ENCODE measurements at regions not wholly inside any gene's neighbourhood (a gene's known extent, or its start where the extent isn't known, plus 50 kb on each side); places are given as distances from the start of the nearest gene placed in this dataset.

DNA sequence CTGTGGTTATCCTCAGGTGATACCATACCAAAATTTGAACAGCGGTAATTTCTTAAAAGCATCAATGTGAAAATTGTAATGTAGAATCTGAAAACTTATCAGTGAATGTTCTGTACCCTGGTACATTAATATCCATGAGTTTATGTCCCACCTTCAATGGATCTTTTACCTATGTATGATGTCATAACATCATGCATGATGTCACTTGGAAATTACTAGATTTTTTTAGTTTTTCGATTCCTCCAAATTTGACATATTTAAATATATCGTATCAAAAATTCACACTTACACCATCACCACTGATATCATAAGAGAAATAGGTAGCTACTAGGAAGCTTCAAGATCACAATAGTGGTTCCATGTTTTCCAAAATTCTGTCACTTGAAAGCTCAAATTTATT, 95.0 kb upstream of the AKR1E2 start:
- no peak for DNase-seq

- no peak for DNase-seq
Measured at GRCh38 chr10:4725917-4726606, 99.9 kb upstream of the AKR1E2 start.

GRCh38 chr10:4723860-4724259, 102.1 kb upstream of the AKR1E2 start:
- DNase-seq: no peak

- no peak for DNase-seq
Measured at GRCh38 chr10:4721999-4722753, 103.8 kb upstream of the AKR1E2 start.

GRCh38 chr10:4720463-4720862, 105.5 kb upstream of the AKR1E2 start:
- no peak for DNase-seq

DNA sequence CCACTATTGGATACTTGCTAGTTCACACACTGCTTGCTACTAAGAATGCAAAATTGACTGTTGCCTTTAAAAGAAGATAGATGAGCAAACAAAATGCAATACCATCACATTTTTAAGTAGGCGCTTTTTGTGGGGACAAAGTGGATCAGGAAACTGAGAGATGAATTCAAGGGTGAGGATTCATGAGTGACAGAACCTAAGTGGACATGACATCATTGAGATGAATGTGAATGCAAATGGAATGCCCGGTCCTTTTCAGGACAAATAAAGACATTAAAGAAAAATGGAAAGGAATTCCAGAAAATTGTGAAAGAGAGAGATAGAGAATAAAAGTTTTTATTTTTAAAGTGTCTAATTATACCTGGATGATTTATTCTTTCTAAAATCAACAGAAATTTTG, 106.3 kb upstream of the AKR1E2 start:
- no peak for DNase-seq

GRCh38 chr10:4719036-4719435, 107.0 kb upstream of the AKR1E2 start:
- DNase-seq: no peak

DNA sequence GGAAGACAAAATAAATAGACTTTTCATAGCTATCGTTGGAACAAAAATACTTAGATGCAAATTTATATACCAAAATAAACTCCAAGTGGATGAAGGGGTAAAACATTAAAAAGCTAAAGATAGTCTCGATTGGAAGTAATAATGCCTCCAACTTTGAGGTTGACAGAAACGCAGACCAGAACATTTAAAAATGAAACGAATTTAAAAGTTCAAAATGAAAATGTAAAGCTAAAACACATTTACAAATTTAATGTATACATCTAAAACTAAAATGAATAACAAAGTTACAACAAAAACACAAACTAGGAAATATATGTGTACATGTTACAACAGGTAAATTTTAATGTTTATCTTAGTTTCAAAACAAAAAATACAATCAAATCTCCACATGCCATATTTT, 107.5 kb upstream of the AKR1E2 start:
- DNase-seq: no peak

GRCh38 chr10:4717670-4718069, 108.3 kb upstream of the AKR1E2 start:
- DNase-seq: no peak

DNA sequence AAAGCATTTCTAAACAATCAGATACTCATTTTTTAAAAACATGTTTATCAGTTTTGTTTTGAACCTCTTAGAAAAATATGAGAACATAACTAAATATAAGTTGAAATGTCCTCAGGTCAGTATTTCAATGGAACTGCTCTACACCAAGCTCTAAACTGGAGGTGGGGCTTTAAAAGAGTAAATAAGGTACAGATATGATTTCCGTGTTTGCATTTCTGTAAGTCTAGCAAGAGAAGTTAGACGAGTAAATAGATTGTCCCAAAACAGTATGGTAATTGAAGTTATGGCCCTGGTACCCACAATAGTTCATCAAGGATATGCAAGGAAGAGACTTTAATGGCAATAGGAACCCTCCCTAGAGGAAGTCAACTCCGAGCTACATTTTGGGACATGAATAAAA, 115.1 kb upstream of the AKR1E2 start:
- DNase-seq: no peak

DNA sequence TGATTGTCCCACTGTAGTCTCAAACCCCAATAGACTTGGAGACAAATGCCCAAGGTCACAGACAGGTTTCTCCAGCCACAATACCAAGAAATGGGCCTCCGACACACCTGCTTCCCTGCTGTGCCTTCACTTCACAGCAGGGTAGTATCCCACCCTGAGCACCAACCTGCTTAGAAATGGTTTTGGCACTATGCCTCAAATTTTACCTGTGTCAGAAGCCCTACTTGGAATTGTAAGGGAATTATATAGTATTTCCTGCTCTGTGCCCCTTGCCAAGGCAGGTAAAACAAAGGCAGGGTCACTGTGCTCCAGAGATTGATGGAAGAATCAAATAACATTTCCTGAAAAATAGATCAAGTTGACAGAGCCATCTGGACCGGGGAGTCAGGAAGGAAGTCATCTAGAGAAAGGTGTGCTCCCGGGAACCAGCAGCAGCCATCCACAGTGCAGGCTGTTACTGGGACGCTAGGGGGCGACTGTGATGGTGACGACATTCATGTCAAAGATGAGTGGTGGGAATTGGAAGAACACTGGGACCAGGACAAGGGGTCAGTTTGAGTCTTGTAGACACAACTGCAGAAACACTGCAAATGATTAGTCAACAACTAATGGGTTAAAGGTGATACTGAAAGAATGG, 117.8 kb upstream of the AKR1E2 start:
- DNase-seq: no peak

DNA sequence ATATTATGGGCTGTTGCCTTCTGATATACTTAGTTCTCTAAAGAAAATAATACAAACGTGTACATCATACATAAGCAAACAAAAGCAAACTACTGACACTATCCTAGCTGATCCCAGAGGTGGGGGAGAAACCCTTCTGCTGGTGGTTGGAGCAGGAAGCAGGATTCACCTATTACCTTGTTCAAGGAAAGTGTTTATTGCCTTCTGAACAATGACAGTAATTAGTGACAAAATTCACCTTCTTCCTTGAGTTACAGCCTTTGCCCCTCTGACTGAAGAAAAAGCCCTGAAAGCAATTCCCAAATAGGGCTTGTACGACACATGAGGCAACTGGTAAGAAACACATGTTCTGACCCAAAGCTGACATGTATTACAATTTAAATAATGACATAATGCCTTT, 118.8 kb upstream of the AKR1E2 start:
- no peak for DNase-seq

- DNase-seq: no peak
Measured at GRCh38 chr10:4704034-4704545, 121.9 kb upstream of the AKR1E2 start.

DNA sequence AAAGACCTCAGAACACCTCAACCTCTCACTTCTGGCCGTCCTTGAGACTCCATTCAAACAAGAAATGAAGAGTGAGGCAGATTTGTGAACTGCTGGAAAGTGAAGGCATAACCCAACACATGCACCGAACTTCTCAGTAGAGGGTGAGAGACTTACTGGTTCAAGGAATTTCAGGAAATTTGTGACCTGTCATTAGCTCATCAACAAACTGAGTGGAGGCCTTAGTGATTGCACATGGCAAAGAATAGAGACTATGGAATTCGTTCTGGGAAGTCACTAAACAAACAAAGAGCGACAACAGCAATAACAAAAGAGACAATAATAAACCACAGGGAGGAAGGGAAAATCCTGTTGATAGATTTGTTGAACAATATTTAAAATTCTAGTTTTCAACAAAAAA, 125.0 kb upstream of the AKR1E2 start:
- no peak for DNase-seq

DNA sequence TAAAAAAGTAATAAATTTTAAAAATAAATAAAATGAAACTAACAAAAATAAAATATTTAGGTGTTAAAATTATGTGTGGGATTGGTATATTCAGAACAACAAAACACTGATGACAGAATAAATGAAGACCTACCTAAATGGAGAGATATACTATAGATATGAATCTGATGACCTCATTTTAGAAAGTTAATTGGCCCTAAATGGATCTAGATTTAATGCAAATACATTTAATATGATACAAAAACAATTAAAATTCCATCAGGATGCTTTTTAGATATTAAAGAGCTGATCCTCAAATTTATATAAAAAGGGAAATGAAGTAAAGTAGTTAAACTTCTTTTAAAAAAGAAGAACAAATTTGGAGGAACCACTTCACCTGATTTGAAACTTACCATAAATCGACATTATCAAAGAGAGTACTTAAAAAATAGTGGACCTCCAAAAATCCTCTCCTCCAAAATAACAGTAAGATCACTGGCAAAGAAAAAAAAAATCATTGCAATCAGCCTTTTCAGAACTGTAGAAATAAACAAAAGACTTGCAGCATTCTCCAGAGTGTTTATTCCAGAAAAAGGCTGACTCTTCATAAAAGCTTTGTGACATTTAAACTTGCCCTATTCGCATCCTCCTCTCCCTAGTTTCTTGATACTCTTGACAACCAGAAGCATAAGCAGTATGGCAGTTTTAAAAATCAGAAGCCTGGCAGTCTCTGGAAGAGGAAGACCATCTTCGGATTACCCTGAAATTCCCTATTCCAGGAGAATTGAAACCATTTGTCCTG, 125.9 kb upstream of the AKR1E2 start:
- no peak for DNase-seq

DNA sequence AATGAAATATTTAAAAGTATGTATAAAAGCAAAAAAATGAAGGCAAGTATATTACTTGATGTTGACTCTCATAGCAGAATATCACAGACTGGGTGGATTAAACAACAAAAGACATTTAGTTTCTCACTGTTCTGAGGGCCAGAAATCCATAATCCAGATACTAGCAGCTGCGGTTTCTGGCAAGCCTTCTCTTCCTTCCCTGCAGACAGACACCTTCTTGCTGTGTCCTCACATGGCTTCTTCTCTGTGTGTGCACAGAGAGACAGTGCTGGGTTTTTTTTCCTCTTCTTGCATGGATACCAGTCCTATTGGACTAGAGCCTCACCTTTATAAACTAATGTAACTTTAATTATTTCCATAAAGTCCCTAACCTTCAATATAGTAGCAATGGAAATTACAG, 127.9 kb upstream of the AKR1E2 start:
- no peak for DNase-seq

GRCh38 chr10:4696186-4696585, 129.8 kb upstream of the AKR1E2 start:
- DNase-seq: no peak

DNA sequence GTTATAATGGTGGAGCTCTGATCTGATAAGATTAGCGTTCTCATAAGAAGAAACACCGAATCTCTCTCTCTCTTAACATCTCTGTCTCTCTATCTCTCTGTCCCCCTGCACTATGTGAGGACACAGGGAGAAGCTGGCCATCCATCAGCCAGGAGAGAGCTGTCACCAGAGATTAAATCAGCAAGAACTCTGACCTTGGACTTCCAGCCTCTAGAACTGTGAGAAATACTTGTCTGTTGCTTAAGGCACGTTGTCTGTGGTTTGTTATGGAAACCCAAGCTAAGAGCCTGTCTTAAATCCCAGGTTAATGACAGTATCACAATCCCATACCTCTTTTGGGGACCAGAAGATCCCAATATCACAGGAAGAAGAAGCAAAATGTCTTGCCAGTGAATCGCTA, 132.0 kb upstream of the AKR1E2 start:
- no peak for DNase-seq

GRCh38 chr10:4692206-4692605, 133.8 kb upstream of the AKR1E2 start:
- no peak for DNase-seq

DNA sequence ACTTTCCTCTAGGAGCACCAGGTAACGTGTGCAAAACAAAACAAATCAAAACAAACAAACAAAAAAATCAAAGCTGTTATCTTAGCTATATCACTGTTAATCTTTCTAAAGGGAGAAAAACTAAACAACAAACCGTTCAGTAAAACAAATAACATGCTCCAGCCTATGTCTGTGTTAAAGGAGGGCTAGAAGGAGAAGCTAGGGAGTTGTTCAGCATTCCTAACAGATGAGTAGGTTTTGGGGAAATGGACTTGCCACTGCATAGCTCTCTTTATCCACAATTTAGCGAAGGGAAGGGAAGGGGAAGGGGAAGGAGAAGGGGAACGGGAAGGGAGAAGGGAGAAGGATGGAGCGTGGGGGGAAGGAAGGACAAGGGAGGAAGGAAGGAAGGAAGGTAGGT, 134.2 kb upstream of the AKR1E2 start:
- no peak for DNase-seq

DNA sequence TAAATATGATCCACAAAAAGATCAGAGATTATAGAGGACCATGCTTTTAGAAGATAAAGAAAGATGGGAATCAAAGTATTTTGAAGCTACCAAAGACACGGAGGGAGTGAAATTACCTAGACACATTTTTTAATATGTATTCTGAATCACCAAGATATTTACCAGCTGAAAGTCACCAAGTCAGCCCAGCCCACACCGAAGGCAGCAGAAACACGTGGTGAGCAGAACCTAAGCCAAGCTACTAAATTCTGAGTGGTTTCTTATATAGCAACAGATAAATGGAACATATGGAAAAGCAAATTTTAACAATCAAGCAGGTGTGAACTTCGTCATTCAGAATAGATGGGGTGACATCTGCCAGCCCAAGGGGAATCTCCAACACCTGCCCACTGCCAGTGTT, 134.7 kb upstream of the AKR1E2 start:
- no peak for DNase-seq

DNA sequence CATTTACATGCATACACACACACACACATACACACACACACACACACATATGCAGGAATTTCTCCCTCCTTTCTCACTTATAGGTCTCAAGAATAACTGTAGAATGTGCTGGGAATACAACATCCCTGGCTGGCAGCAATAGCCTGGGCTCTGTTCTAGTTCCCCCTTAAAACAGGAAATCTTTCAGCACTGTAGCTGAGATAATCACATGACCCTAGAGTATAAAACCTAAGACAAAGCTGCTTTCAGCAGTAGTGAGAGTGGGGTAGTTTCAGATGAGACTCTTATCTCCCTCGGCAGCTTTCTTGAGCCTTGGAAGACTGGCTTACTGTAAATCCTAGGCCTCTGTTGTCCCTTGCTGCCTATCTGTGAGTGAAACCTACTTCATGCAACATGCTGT, 137.4 kb upstream of the AKR1E2 start:
- no peak for DNase-seq

DNA sequence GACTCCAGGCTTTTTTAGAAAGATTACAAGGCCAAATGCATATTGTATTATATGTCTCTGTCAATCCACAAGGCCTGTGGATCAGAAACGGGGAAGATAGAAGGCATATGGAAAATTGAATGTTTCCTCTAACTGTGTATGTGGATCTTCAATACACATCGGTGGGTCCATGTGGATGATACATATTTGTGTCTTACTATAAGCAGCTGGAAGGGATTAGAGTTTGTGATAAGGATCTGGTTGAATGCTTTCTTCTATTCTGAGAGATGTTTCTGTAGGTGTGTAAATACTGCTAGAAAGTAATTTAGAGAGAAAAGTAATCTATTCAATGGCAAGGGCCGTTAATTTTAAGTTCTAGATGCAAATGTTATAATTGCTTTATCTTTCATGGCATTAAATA, 137.8 kb upstream of the AKR1E2 start:
- DNase-seq: no peak

Data from DMS79 treated with DMSO at 0.1 percent for 48 hours (cell line).